GM12872 (cell line): ENCODE measurements at regions not wholly inside any gene's neighbourhood (a gene's known extent, or its start where the extent isn't known, plus 50 kb on each side); places are given as distances from the start of the nearest gene placed in this dataset.

Experiments
- TF ChIP-seq, protein P1 (sequence below): IDR thresholded peaks from 3 replicates; pipeline ENCODE4 v1.5.1; 2011; ENCODE audit warnings: low read depth, mild to moderate bottlenecking, low read length, moderate library complexity; ENCODE audit not compliant: insufficient read depth

DNA sequence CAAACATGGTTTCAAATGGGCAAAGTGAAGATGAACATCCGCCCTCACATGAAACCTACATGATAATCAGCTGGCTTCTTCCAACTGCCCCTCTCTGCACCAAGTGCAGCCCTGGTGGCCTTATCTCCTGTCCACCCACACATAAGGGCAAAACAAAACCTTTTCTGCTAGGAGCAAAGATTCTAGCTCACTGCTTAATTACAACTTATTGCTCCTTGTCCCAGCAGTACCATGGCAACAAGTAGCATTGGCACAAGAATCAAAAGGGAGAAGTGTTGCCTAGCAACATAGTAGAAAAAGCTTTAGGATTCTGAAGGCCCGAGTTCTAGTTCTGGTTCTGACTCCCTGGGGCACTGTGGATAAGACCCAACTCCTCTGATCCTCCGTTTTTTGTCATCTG, 68.7 kb upstream of the BMAL1 start:
- TF ChIP-seq, protein P1, sequence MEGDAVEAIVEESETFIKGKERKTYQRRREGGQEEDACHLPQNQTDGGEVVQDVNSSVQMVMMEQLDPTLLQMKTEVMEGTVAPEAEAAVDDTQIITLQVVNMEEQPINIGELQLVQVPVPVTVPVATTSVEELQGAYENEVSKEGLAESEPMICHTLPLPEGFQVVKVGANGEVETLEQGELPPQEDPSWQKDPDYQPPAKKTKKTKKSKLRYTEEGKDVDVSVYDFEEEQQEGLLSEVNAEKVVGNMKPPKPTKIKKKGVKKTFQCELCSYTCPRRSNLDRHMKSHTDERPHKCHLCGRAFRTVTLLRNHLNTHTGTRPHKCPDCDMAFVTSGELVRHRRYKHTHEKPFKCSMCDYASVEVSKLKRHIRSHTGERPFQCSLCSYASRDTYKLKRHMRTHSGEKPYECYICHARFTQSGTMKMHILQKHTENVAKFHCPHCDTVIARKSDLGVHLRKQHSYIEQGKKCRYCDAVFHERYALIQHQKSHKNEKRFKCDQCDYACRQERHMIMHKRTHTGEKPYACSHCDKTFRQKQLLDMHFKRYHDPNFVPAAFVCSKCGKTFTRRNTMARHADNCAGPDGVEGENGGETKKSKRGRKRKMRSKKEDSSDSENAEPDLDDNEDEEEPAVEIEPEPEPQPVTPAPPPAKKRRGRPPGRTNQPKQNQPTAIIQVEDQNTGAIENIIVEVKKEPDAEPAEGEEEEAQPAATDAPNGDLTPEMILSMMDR = no peak

DNA sequence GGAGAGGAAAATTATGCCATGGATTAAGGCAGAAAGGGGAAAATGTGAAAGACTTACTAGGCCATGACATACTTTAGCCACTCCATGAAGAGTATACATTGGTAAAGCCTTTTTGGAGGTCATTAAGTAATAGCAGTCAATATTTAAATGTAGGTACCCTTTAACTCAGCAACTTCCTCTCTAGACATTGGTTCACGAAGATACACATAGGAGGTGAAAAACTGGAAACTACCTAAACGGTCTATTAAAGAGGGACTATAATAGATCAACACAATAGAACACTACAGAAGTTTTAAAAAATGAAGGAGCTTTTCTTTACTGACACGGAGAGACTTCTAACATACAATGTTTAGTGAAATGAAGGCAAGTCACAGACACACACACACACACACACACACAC, 68.2 kb upstream of the BMAL1 start:
- TF ChIP-seq, protein P1 = no peak

DNA sequence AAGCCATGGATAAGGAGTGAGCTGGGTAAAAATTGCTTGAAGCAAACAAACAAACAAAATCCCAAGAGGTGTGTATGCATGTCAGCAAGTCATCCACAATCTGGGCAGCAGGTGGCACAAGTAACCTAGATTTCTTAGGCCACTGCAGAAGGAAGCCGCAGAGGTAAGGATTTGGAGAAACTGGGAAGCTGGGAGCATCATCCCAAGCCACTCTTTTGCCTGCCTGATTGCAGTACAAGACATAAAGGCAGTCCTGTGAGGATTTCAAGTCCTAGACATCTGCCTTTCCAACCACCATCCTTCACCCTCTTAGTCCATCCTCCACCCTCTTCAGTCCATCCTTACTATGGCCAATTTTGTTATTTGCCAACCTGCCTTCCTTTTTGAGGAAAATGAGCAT, 67.2 kb upstream of the BMAL1 start:
- TF ChIP-seq, protein P1 = peak; percentile 59

DNA sequence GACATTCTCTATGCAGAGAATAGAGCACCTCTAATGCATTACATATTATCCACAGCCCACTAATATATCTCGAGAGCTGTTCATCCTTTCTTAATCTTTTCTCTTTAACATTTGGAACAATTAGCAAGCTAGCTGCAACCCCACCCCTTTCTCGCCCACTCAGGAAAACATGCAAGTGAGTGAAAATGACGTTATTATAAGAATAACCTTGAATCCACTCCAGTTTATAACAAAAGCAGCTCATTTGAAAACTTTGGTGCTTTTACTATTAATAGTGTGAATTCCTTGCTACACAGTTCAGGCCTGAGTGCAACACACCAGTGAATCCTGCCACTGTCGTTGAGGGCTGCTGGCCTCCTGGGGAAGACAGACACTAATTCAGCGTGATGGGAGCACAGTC, 63.3 kb upstream of the BMAL1 start:
- TF ChIP-seq, protein P1 = no peak

DNA sequence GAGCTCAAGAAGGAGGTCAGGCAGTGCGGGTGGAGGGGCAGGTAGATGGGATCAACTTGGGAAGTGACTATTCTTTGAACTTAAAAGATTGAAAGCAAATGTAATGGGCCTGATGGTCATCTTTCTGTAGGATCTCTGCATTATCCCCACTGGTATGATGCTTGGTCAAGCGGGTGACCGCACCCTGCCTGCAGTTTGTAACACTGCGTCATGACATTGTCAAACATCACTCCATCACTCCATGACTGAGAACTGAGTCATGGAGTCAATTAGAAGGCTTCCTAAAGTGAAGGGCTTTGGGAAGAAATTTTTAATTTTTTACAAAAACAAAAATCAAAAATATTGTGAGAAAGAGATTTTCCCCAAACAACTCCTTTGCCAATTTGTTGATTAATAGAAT, 62.4 kb upstream of the BMAL1 start:
- TF ChIP-seq, protein P1 = no peak

DNA sequence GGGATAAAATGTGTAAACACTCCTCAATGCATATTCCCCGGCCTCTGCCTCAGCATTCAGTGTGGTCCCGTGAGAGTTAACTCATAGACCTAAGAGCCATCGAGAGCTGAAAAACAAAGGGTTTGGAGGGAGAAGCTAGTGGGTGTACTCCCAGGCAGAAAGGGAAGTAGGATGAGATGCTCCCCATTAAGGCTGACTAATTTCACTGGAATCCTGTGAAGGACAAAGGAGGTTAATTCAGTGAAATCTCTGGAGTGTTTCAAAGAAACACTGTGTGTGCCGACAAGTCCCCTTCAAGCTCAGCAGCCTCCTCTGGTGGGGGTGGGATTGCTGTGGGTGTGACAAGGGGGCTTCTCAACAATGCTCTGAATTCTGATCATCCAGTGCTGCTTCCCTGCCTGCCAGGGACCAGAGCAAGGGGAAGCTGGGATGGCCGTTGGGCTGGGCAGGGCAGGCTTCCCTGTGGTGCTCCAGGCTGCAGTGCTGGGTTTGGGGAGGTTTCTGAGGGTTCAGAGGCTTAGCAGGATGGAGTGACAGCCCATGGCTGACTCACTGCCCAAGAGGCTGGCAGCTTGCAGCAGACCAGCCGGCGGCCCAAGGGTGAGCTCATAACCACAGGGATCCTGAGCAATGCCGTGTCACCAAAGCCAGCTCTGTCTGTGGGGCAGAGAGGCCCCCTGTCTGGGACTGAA, 61.4 kb upstream of the BMAL1 start:
- TF ChIP-seq, protein P1 = no peak

DNA sequence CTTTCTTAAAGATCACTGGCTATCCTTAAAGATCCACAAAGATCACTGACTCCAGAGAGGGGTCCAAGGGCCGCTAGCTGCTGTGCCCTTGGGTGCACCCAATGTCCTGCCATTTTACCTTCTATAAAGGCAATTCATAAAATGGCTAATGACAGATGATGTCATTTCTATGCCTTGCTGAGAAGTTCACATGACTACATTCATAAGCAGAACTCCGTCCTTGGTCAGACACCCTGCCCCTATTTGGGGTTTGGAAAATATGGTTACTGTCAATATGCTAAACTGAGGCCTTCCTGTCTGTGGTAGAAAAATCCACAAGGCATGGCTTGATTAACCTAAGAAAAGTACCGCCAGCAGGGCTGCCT, 60.9 kb upstream of the BMAL1 start:
- TF ChIP-seq, protein P1 = no peak
